GM18502 (cell line): ENCODE measurements at regions not wholly inside any gene's neighbourhood (a gene's known extent, or its start where the extent isn't known, plus 50 kb on each side); places are given as distances from the start of the nearest gene placed in this dataset.
A peak's percentile ranks its signal among the peaks of the same experiment; 100 is the strongest.

ENCODE experiments used
- ATAC-seq: cut with Tn5 transposase; IDR thresholded peaks from one replicate; pipeline ENCODE4 v1.9.1; 2021; ENCODE audit warnings: mild to moderate bottlenecking; ENCODE audit not compliant: unreplicated experiment, poor library complexity

DNA sequence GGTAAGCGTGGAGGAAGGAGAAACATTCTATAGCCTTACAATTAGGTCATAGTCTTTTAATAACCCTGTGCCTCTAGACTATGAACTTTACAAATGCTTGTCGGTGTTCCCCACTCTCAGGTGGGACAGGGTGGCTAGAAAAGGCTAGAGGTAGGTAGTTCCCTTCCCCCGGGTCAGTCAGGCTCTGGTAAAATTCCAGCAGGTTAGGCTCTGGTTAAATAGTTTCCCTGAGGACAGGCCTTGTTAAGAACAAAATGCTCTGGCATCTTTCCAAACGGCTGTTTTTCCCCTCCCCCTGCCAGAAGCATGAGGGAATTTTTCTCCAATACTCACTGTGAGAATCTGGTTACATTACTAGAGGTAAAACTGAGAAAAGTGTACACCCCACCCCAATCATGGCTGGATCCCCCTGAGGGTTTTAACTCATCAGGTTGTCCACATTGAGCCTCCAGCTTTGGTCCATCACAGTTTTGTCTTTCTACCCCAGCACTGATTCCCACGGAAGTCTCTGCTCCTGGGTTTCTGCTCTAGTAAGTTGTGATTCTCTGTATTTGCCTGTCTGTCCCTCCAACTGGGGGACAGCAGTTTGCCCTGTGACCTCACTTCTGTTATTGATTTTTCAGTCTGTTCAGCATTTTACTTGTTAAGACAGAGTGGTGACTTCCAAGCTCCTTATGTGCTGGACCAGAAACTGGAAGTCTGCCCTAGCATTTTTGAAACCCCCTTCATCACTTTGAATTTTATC, 84.7 kb upstream of the ADGRF1 start:
- ATAC-seq = no peak

DNA sequence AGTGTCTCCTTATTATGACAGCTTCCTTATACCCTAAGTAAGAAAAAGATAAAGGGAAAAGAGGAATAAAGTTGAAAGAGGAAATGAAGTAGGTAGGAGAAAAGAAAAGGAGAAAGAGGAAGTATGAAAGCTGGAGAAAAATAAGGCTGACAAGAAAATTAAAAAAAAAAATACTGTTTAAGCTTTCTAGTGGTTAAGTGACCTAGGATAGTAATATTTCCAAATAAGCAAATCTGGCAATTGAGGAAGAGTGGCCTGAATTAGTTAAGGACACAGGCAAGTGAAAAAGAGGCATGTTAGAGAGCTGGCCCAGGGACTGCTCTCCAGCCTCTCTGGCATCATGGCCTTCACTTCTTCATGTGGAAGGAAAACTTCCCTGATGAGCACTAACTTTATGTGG, 76.5 kb upstream of the ADGRF1 start:
- no peak for ATAC-seq

DNA sequence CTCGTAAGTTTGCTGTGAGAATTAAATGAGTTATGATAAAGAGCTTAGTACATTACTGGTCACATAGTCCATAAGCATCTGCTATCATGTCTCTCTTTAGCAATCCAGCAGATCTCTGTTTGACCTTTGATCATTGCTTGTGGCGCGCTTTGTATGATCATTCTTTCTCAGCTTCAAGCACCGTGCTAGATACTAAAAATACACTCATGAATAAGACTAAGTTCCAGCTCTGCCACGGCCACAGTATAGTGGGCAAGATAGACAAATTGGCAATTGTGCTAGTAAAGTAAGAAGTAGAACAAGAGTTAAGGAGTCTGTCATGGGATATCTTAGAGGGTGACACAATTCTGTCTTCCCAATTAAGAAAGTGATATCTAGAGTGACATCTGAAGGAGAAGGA, 75.2 kb upstream of the ADGRF1 start:
- ATAC-seq = no peak

DNA sequence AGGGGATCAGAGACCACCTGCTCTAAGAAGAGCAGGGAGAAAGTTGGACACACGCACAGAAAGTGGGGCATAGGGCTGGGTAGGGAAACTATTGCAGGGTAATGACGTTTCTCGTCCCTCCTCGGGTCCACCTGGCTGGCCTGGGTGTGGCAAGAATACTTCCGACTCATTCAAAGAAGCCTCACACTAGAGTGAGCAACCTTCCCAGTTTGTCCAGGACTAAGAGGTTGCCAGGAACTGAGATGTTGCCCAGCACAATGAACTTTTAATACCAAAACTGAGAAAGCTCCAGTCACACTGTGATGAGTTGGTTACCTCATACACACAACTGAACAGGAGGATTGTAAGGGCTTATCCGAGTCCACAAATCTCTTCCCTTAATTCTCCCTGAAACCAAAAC, 74.5 kb upstream of the ADGRF1 start:
- no peak for ATAC-seq

DNA sequence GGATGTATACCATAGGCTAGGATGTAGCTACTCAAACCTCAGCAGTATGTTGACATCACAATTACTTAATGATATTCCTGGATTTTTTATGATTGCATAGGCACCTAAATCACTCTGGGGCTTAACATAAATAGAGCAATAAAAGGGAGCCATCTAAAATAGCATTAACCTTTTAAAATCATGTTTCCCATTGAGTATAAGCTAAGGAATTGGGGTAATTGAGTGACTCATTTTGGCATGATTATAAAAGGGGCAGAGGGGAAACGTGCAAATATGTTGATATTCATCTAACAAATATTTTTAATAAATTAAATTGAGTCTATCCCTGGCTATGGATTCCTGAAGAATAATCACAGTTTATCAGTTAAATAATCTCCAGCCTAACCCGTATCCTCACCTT, 74.0 kb upstream of the ADGRF1 start:
- no peak for ATAC-seq

DNA sequence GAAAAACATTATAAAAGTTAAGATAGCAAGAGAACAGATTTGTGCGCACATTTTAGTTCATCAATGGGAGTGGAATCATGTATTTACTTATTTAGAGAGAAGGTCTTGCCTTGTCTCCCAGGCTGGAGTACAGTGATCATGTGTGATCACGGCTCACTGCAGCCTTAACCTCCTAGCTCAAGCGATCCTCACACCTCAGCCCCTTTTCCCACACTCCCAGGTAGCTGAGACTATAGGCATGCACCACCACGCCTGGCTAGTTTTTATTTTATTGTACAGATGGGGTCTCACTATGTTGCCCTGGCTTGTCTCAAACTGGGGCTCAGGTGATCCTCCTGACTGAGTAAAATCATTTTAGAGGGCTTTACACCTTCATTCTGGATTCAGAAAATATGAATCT, 72.3 kb upstream of the ADGRF1 start:
- ATAC-seq = no peak

DNA sequence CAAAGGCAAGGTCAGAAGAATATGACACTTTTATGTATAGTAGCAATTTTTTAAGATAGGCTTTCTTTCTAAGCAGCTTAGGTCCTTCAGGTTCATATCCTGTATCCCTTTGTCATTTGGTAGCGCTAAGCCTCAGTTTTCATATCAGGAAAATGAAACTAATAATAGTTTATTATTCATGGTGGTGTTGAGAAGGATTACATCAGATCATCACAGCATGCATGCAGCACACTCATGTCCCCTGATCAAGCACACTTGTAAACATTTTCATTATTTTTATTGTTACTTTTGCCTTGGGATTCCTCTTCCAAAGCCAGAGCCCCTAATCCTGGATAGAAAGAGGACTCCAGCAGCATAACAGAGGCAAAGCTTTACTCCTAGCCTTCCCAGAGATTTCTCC, 70.2 kb upstream of the ADGRF1 start:
- no peak for ATAC-seq

DNA sequence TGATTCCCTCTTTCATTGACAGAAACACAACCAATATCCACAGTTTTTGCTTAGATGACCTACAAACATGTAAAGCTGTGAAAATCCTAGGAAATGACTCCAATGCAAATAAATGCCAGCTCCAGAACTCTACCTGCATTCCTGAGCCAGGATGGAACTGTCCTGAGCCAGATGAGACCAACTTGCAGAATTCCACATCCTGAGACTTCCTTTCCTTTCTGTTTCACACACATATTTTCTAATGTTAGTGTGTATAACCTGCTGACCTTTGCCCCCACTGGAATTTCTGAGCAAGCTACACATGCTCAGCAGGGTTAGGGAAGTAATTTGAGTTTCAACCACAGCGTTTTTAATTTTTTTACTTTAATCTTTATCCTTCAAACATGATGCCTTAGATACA, 69.6 kb upstream of the ADGRF1 start:
- ATAC-seq = no peak

DNA sequence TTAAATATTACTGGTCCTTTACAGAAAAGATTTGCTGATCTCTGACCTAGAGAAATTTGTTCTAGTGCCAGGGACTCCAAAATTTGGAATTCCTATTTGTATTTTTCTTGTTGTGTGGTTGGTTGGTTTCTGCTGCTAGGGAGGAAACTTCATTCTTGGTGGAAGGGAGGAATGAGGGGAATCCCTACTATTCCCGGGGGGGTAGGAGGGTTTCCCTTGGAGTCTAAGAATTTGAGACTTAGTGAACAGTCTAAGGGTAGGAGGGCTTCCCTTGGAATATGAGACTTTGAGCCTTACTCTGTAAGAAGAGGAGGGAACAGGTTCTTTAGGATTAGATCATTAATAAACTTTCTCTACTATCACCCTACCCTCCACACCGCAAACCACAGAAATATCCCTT, 67.1 kb upstream of the ADGRF1 start:
- ATAC-seq = no peak

DNA sequence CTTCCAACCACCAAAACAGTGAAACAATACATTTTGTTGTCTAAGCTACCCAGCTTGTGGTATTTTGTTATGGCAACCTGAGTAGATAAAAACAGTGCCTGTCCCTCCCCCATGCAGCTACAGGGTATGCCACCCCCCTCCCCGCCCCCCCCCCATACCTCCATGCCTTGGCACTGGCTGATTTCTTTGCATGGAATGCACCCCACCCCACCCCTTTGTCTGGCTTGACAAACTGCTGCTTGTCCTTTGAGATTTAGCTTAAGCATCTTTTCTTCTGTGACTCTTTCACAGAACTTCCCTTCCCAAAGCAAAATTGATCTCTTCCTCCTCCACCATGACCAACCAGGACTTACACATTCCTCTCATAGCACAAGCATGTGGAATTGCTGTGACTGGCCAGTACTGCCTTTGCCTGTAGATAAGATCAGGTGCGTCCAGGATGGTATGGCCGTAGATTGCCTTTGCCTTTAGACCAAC, 64.6 kb upstream of the ADGRF1 start:
- ATAC-seq = no peak

DNA sequence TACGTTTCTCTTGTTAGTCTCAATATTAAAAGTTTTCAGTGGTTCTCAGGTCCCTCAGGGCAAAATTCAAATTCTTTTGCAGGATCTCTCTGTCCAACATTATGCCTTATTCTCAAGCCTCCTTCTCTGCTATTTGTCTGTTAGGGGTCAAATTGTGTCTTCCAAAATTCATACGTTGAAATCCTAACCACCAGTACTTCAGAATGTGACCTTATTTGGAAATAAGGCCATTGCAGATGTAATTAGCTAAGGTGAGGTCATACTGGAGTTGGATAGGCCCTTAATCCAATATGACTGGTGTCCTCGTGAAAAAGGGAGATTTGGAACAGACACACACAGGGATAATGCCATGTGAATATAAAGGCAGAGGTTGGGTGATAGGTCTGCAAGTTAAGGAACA, 64.1 kb upstream of the ADGRF1 start:
- no peak for ATAC-seq

DNA sequence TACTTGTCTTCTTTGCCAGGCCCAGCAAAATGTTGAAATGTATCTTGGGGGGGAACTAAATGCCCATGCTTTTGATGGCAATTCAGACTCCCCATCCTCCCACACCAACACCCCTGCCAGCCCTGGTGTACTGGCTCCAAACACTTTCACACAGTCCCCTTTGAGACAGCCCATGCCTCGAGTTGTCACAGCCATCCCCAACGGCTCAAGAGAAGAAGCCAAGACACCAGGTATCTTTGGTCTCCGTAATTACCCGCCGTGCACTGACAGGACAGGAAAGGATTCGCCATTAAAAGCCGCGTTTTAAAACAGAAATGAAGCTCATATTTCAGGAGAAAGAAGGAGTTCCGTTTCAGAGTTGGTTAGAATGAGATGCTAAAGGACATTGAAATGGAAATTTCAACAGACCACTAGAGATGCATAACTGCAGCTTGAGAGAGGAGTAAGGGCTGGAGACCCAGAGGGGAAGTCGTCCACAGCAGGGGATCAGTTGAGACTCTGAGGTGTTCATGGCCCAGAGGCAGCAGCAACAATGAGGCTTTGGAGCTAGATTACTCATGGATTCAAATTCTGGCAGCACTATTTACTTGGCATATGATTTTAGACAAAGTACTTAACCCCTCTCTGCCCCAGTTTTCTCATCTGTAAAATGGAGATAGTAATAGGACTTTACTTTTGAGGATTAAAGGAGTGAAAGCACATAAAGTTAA, 63.5 kb upstream of the ADGRF1 start:
- no peak for ATAC-seq

DNA sequence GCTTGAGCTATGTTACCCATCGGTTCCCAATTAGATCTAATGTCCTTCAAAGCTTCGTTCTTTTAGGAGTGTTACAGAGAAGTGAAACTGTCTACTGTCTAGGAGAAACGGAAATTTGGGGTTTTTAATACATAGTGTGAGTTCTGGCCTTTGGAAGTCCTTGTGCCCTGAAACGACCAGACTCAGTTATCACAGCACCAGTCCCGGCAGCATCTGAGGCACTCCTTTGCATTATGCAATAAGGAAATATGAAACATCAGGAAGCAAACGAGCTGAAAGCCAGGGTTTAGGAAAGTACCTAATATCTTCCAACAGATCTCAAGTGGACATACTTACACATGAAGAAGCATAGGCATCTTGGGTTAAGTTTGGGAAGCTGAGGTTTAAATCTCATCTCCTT, 61.8 kb upstream of the ADGRF1 start:
- no peak for ATAC-seq

DNA sequence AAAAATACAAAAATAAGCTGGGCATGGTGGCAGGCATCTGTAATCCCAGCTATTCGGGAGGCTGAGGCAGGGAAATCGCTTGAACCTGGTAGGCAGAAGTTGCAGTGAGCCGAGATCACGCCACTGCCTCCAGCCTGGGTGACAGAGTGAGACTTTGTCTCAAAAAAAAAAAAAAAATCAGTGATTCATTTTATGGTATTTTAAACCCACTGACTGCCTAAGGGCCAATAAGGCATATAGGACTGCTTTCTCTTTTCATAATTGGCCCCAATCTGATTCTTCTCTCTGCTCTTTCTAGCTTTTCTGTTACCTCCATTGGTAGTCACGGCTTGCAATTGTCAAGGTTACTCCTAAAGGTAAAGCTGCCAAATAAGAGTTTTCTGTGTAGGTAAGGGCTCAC, 60.2 kb upstream of the ADGRF1 start:
- ATAC-seq = no peak

DNA sequence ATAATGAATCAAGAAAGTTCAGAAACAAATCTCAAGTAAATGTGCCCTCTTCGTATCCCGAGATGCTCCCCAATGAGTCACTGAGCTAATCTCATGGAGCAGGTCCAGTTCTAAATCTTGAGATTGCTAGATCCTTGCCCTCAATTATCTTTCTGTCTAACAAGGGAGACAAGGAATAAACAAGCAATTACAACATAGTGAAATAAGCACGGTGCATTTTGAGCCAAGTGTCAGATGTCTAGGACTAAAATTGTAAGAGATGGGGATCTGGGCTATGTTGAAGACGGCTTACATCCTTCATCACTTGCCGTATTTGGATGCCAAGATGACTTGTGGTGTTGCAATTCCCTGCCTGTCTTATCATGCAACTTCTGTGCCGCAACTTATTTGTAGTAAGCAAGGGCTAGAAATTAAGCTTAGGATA, 56.5 kb upstream of the ADGRF1 start:
- no peak for ATAC-seq

DNA sequence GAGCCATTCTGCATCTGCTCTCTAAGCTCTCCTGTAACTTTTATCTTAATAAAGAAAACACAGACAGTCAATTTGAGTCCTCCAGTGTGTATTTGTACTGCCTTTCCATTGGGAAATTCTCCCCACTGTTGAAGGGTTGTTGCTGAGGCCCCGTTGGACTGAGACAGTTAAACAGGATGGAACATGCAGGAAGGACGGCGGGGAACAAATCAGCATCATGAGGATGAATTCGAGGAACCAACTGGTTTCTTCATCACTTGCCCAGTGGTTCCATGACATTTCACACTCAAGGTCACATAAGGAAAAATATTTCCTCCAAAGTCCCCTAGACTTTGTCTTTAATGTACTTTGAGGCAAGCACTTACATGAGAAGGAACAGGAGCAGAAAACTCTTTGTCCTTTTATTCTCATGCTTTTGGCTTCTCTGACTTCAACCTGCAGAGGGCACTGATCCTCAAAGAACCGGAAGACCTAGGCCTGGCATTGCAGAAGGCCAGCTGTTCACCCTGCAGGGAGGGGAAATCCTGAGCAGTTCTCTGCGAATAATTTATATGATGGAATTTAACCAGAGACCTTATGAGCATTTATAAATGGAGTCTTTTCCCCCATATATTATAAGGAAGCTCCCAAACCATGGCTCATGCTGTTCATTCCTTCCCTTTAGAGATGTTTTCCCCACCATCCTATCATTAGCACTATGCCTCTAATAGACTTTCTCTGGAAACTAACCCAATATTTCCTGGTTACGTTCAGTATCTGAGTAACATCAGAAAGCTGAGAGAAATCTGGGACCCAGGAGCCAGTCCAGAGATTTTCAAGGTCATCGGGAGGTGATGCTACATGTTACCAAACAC, 55.2 kb upstream of the ADGRF1 start:
- ATAC-seq = peak; percentile 96

DNA sequence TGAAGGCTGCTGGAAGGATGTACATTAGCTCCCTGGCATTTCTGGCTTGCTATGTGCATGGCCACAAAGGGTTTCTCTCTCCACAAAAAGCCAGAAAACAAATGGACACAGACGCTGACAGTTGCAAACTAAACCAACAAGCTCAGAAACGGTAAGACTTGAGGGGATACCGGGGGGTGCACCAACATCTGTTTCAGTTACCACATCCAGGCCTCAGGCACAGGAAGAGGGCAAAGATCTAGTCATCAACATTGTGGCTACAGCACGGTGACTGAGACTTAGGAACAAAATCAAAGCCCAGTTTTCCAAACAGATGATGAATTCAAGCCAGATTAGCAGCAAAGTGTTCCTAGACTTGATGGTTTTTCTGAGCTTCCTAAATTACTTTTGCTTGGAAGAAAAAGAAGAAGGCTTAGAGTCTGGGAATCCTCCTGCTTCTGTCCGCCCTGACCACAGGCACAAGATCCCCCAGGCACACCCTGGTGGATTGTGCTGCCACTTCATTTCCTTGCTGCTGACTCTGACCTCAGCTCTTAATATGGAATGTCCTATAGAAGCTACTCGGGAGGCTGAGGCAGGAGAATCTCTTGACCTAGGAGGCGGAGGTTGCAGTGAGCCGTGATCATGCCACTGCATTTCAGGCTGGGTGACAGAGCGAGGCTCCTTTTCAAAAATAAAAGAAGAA, 54.2 kb upstream of the ADGRF1 start:
- no peak for ATAC-seq

DNA sequence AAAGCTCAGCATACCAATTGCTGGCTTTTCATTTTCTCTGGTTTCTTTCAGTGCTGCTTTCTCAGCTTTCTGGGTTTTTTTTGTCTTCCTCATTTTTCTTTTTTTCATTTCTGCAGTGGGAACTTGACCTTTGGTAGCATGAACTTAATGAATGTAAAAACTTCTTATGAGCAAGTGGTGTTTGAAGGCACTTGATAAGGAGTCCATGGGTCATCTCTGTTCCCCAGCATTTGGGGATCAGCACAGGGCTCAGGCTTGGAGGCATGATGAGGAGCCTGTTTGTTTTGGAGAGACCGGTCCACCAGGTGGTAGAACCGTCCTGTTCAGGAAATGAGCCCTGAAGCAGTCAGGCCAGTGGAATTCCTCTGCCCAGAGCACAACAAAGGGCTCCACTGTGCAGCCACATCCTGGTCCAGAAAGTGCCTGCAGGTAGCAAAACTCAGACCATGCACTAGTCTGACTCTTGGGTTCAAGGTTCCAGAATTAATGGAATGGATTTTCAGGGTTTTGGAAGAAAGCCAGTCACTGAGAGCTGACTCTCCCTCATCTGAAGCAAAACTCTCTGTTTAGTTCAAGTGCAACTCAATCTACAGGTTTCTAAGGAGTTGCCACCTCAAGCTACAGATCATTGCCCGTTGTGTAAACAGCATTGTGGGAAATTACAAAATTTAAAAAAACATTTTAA, 52.3 kb upstream of the ADGRF1 start:
- no peak for ATAC-seq

DNA sequence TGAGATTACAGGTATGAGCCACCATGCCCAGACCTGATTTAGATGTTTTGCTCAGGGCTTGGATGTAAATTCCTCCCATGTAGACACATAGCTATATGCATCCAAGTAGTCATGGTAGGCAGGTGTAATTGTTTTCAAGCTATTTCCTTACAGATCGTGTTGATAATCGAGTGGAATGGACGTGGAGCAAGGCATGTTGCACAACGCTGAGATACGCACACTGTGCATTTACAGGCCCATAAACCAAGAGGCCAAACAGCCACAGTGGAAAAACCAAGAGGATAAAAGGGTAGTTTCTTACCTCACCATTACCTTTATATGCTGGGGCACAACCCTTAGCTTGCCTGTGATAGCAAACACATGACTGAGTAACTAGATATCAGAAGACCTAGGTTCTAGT, 51.0 kb upstream of the ADGRF1 start:
- no peak for ATAC-seq
